HUES64 (cell line): ENCODE measurements at regions not wholly inside any gene's neighbourhood (a gene's known extent, or its start where the extent isn't known, plus 50 kb on each side); places are given as distances from the start of the nearest gene placed in this dataset.

Experiments
- H3K27ac ChIP-seq: 2 replicates; pipeline ENCODE4 v1.7.0; 2013; ENCODE audit warnings: low read depth, low read length, inconsistent platforms
- H3K27me3 ChIP-seq: 2 replicates; pipeline ENCODE4 v1.6.1; 2013; ENCODE audit warnings: mild to moderate bottlenecking, low read length; ENCODE audit not compliant: insufficient read depth
- H3K36me3 ChIP-seq: 2 replicates; pipeline ENCODE4 v1.6.1; 2013; ENCODE audit warnings: mild to moderate bottlenecking, low read length; ENCODE audit not compliant: insufficient read depth
- H3K4me1 ChIP-seq: 2 replicates; pipeline ENCODE4 v1.6.1; 2013; ENCODE audit warnings: mild to moderate bottlenecking, low read length, moderate library complexity; ENCODE audit not compliant: insufficient read depth
- H3K4me3 ChIP-seq: 2 replicates; pipeline ENCODE4 v1.5.1; 2013; ENCODE audit warnings: mild to moderate bottlenecking, low read length, moderate library complexity
- H3K9ac ChIP-seq: 2 replicates; pipeline ENCODE4 v1.6.1; 2013; ENCODE audit warnings: mild to moderate bottlenecking, low read depth, low read length
- H3K9me3 ChIP-seq: 2 replicates; pipeline ENCODE4 v1.6.1; 2013; ENCODE audit warnings: low read depth, low read length; ENCODE audit not compliant: insufficient read depth
- WGBS: fragments of 150-250, 120-280 bp; methylation state at CpG from one replicate; pipeline ENCODE4 v1.1.7; 2013; ENCODE audit warnings: missing lambda C conversion rate; 5-methylcytosine and 5-hydroxymethylcytosine counted together

GRCh38 chr2:180523621-180524340 lies 456.6 kb upstream of the UBE2E3 start:
- Histone ChIP-seq H3K36me3 (no peaks in the 10 kb centered on the region), H3K4me3 (no peak overlapping the region), H3K27ac (no peak overlapping the region), H3K4me1 (peaks cover 5% of the 10 kb centered on the region; the same call in 1 of the 2 replicates), H3K27me3 (no peaks in the 10 kb centered on the region), H3K9me3 (no peaks in the 10 kb centered on the region), H3K9ac (no peak overlapping the region)
- WGBS = 97% methylated on average over 3 of the region's 6 CpGs

- no peak overlapping the region for H3K4me3 ChIP-seq
- H3K27ac ChIP-seq = no peak overlapping the region
- H3K36me3 ChIP-seq = no peaks in the 10 kb centered on the region
- no peak overlapping the region for H3K9ac ChIP-seq
- 79% methylated on average over 4 of the region's 4 CpGs for WGBS
- H3K4me1 ChIP-seq = peaks cover 5% of the 10 kb centered on the region; the same call in 1 of the 2 replicates
- H3K27me3 ChIP-seq = no peaks in the 10 kb centered on the region
- H3K9me3 ChIP-seq = no peaks in the 10 kb centered on the region
Observed at GRCh38 chr2:180520921-180521581, 459.4 kb upstream of the UBE2E3 start.

- peaks cover 5% of the 10 kb centered on the region; the same call in 1 of the 2 replicates for H3K4me1 ChIP-seq
- H3K27ac ChIP-seq = no peak overlapping the region
- no peak overlapping the region for H3K9ac ChIP-seq
- H3K4me3 ChIP-seq = no peak overlapping the region
- H3K9me3 ChIP-seq = no peaks in the 10 kb centered on the region
- H3K27me3 ChIP-seq = no peaks in the 10 kb centered on the region
- no peaks in the 10 kb centered on the region for H3K36me3 ChIP-seq
Observed at GRCh38 chr2:180520206-180520605, 460.2 kb upstream of the UBE2E3 start.

DNA sequence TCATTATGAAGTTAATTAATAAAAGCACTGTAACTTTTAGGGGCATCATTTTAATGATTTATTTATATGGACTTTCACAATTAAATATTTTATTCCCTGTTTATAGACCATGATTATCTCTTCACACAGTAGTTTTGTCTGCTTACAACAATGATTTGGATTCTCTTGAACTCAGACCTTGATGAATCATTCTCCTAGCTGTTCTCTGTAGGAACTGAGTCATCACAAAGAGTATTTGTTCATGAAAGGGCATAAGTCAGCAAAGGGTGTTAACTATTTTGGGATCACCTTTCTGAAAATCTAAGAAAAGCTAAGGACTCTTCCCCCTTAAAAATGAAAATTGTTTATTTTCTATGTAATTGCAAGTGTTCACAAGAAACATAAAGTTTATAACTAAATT lies 461.1 kb upstream of the UBE2E3 start:
- no peaks in the 10 kb centered on the region for H3K36me3 ChIP-seq
- H3K27ac ChIP-seq = no peak overlapping the region
- no peaks in the 10 kb centered on the region for H3K27me3 ChIP-seq
- no peak overlapping the region for H3K4me3 ChIP-seq
- peaks cover 4% of the 10 kb centered on the region; the same call in 1 of the 2 replicates for H3K4me1 ChIP-seq
- no peaks in the 10 kb centered on the region for H3K9me3 ChIP-seq
- H3K9ac ChIP-seq = no peak overlapping the region

- Histone ChIP-seq H3K4me1 (no peaks in the 10 kb centered on the region), H3K4me3 (no peak overlapping the region), H3K36me3 (no peaks in the 10 kb centered on the region), H3K9me3 (no peaks in the 10 kb centered on the region), H3K27me3 (no peaks in the 10 kb centered on the region), H3K27ac (no peak overlapping the region), H3K9ac (no peak overlapping the region)
- WGBS = 88% methylated on average over 2 of the region's 2 CpGs
Observed at GRCh38 chr2:180516232-180516631, 464.2 kb upstream of the UBE2E3 start.

GRCh38 chr2:180513389-180513788 lies 467.0 kb upstream of the UBE2E3 start:
- no peaks in the 10 kb centered on the region for H3K27me3 ChIP-seq
- no peak overlapping the region for H3K9ac ChIP-seq
- no peak overlapping the region for H3K27ac ChIP-seq
- H3K4me1 ChIP-seq = no peaks in the 10 kb centered on the region
- no peaks in the 10 kb centered on the region for H3K9me3 ChIP-seq
- H3K4me3 ChIP-seq = no peak overlapping the region
- H3K36me3 ChIP-seq = no peaks in the 10 kb centered on the region
- 87% methylated on average over 1 of the region's 1 CpG for WGBS

DNA sequence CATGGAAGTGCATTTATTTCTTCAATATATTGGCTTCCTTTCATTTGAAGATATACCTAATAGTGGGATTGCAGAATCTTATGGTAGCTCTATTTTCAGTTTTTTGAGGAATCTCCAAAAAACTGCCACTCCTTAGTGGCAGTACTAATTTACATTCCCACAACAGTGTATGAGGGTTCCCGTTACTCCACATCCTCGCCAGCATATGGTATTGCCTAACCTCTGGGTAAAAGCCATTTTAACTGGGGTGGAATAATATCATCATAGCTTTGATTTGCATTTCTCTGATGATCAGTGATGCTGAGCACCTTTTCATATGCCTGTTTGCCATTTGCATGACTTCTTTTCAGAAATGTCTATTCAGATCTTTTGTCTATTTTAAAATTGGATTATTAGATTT lies 471.9 kb upstream of the UBE2E3 start:
- Histone ChIP-seq H3K27me3 (no peaks in the 10 kb centered on the region), H3K9ac (no peak overlapping the region), H3K36me3 (no peaks in the 10 kb centered on the region), H3K4me1 (no peaks in the 10 kb centered on the region), H3K9me3 (no peaks in the 10 kb centered on the region), H3K27ac (no peak overlapping the region), H3K4me3 (no peak overlapping the region)
- 100% methylated on average over 2 of the region's 2 CpGs for WGBS

- Histone ChIP-seq H3K27ac (no peak overlapping the region), H3K9ac (no peak overlapping the region), H3K9me3 (no peaks in the 10 kb centered on the region), H3K4me3 (no peak overlapping the region), H3K4me1 (no peaks in the 10 kb centered on the region), H3K36me3 (no peaks in the 10 kb centered on the region), H3K27me3 (no peaks in the 10 kb centered on the region)
- WGBS = no CpG with 5 or more reads among the region's 2 CpGs
Observed at GRCh38 chr2:180507028-180507427, 473.4 kb upstream of the UBE2E3 start.

GRCh38 chr2:180505203-180505602 lies 475.2 kb upstream of the UBE2E3 start:
- Histone ChIP-seq H3K9me3 (no peaks in the 10 kb centered on the region), H3K9ac (no peak overlapping the region), H3K36me3 (no peaks in the 10 kb centered on the region), H3K27ac (no peak overlapping the region), H3K4me3 (no peak overlapping the region), H3K27me3 (no peaks in the 10 kb centered on the region), H3K4me1 (no peaks in the 10 kb centered on the region)
- 89% methylated on average over 1 of the region's 1 CpG for WGBS

- Histone ChIP-seq H3K36me3 (no peaks in the 10 kb centered on the region), H3K9me3 (0 out of 2 replicates have a peak, but pooled peaks cover 3% of the 10 kb centered on the region), H3K9ac (no peak overlapping the region), H3K27ac (no peak overlapping the region), H3K4me3 (no peak overlapping the region), H3K4me1 (no peaks in the 10 kb centered on the region), H3K27me3 (no peaks in the 10 kb centered on the region)
- 96% methylated on average over 1 of the region's 1 CpG for WGBS
Observed at GRCh38 chr2:180497621-180498152, 482.7 kb upstream of the UBE2E3 start.

DNA sequence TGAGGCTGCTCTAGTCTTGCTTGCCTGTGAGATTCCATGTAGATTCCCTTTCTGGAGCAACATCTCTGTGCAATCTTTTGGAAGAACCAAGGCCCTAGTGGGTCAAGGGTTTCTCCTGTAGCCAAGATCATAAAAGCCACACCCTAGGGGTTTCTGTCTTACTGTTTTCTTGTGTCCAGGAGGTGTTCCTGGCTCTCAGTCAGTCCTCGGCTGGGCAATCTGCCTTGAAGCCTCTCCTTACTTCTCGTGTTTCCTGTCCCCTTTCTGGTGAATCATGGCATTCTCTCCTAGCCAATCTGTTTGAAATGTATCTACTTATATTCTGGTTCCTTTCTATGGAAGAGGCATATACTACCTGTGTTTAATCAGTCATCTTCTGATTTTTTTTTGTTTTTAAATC lies 484.8 kb upstream of the UBE2E3 start:
- 0 out of 2 replicates have a peak, but pooled peaks cover 3% of the 10 kb centered on the region for H3K9me3 ChIP-seq
- WGBS = 98% methylated on average over 2 of the region's 2 CpGs
- H3K27me3 ChIP-seq = no peaks in the 10 kb centered on the region
- no peak overlapping the region for H3K4me3 ChIP-seq
- H3K27ac ChIP-seq = no peak overlapping the region
- H3K9ac ChIP-seq = no peak overlapping the region
- no peaks in the 10 kb centered on the region for H3K36me3 ChIP-seq
- H3K4me1 ChIP-seq = no peaks in the 10 kb centered on the region
